ENCODE measurements at regions not wholly inside any gene's neighbourhood (a gene's known extent, or its start where the extent isn't known, plus 50 kb on each side); places are given as distances from the start of the nearest gene placed in this dataset.
"Not testable (repeated sequence)": the region's sequence is repeated elsewhere in the genome, so short reads cannot be mapped to it uniquely, and the experiment has no call there.

GRCh38 chr5:113705657-113706056 lies 192.2 kb downstream of the YTHDC2 start:
- TF ChIP-seq CTCF (IDR thresholded peaks at IDR 0.05; ENCODE audit: unreplicated experiment): no peak
- no peaks in the 10 kb centered on the region for H3K27me3 Mint-ChIP-seq (ENCODE audit: insufficient read depth, unreplicated experiment)
- no peaks in the 10 kb centered on the region for H3K9me3 Mint-ChIP-seq (ENCODE audit: unreplicated experiment)
- BruUV-seq (replicated peaks): no TSS peak
- H3K4me1 Mint-ChIP-seq (ENCODE audit: insufficient read depth, unreplicated experiment): no peaks in the 10 kb centered on the region
- H3K4me3 Mint-ChIP-seq (ENCODE audit: unreplicated experiment): no peak overlapping the region
- no peaks in the 10 kb centered on the region for H3K36me3 Mint-ChIP-seq (ENCODE audit: insufficient read depth, unreplicated experiment)
- POLR2A ChIA-PET: no interaction called here
- CTCF ChIA-PET: no interaction called here
- no peak for DNase-seq (ENCODE audit: unreplicated experiment)
- H3K27ac Mint-ChIP-seq (ENCODE audit: low read depth, unreplicated experiment): no peak overlapping the region
- intact Hi-C loops (cut with micrococcal nuclease): no loop called here

GRCh38 chr5:113713051-113713450 lies 199.6 kb downstream of the YTHDC2 start:
- H3K4me1 Mint-ChIP-seq (ENCODE audit: insufficient read depth, unreplicated experiment): no peaks in the 10 kb centered on the region
- H3K36me3 Mint-ChIP-seq (ENCODE audit: insufficient read depth, unreplicated experiment): no peaks in the 10 kb centered on the region
- ChIA-PET CTCF (no interaction called here), POLR2A (no interaction called here)
- no TSS peak for BruUV-seq (replicated peaks)
- H3K4me3 Mint-ChIP-seq (ENCODE audit: unreplicated experiment): no peak overlapping the region
- intact Hi-C loops (cut with micrococcal nuclease): no loop called here
- peaks cover 5% of the 10 kb centered on the region for H3K9me3 Mint-ChIP-seq (ENCODE audit: unreplicated experiment)
- DNase-seq (ENCODE audit: unreplicated experiment): no peak
- no peaks in the 10 kb centered on the region for H3K27me3 Mint-ChIP-seq (ENCODE audit: insufficient read depth, unreplicated experiment)
- H3K27ac Mint-ChIP-seq (ENCODE audit: low read depth, unreplicated experiment): no peak overlapping the region
- TF ChIP-seq CTCF (IDR thresholded peaks at IDR 0.05; ENCODE audit: unreplicated experiment): no peak

- CTCF ChIA-PET; H3K27ac Mint-ChIP-seq (ENCODE audit: low read depth, unreplicated experiment); H3K36me3 Mint-ChIP-seq (ENCODE audit: insufficient read depth, unreplicated experiment); H3K4me3 Mint-ChIP-seq (ENCODE audit: unreplicated experiment); H3K9me3 Mint-ChIP-seq (ENCODE audit: unreplicated experiment); intact Hi-C loops (cut with micrococcal nuclease); H3K4me1 Mint-ChIP-seq (ENCODE audit: insufficient read depth, unreplicated experiment); DNase-seq (ENCODE audit: unreplicated experiment); BruUV-seq (replicated peaks); POLR2A ChIA-PET: not testable (repeated sequence)
- H3K27me3 Mint-ChIP-seq (ENCODE audit: insufficient read depth, unreplicated experiment): peaks cover 28% of the 10 kb centered on the region
These were observed 202.4 kb downstream of the YTHDC2 start for GRCh38 chr5:113715921-113716320.

GRCh38 chr5:113719549-113719948 lies 206.1 kb downstream of the YTHDC2 start:
- Mint-ChIP-seq H3K9me3 (ENCODE audit: unreplicated experiment) (peaks cover 5% of the 10 kb centered on the region), H3K4me1 (ENCODE audit: insufficient read depth, unreplicated experiment) (no peaks in the 10 kb centered on the region), H3K36me3 (ENCODE audit: insufficient read depth, unreplicated experiment) (no peaks in the 10 kb centered on the region), H3K27me3 (ENCODE audit: insufficient read depth, unreplicated experiment) (peaks cover 32% of the 10 kb centered on the region), H3K27ac (ENCODE audit: low read depth, unreplicated experiment) (no peak overlapping the region), H3K4me3 (ENCODE audit: unreplicated experiment) (no peak overlapping the region)
- no peak for TF ChIP-seq CTCF (IDR thresholded peaks at IDR 0.05; ENCODE audit: unreplicated experiment)
- DNase-seq (ENCODE audit: unreplicated experiment): no peak
- POLR2A ChIA-PET: no interaction called here
- CTCF ChIA-PET: interaction anchor here (0.7 kb wide), 1 partner anchor 17 kb away, joined by 3 read pairs; no protein-coding TSS in a partner anchor
- intact Hi-C loops (cut with micrococcal nuclease): no loop called here
- BruUV-seq (replicated peaks): no TSS peak

- H3K9me3 Mint-ChIP-seq (ENCODE audit: unreplicated experiment): peaks cover 5% of the 10 kb centered on the region
- no peak overlapping the region for H3K27ac Mint-ChIP-seq (ENCODE audit: low read depth, unreplicated experiment)
- TF ChIP-seq CTCF (IDR thresholded peaks at IDR 0.05; ENCODE audit: unreplicated experiment): no peak
- no peak overlapping the region for H3K4me3 Mint-ChIP-seq (ENCODE audit: unreplicated experiment)
- H3K36me3 Mint-ChIP-seq (ENCODE audit: insufficient read depth, unreplicated experiment): no peaks in the 10 kb centered on the region
- intact Hi-C loops (cut with micrococcal nuclease): no loop called here
- BruUV-seq (replicated peaks): no TSS peak
- peaks cover 32% of the 10 kb centered on the region for H3K27me3 Mint-ChIP-seq (ENCODE audit: insufficient read depth, unreplicated experiment)
- no peak for DNase-seq (ENCODE audit: unreplicated experiment)
- no peaks in the 10 kb centered on the region for H3K4me1 Mint-ChIP-seq (ENCODE audit: insufficient read depth, unreplicated experiment)
- ChIA-PET POLR2A (no interaction called here), CTCF (interaction anchor here (0.6 kb wide), 1 partner anchor 1655 kb away, joined by 3 read pairs; no protein-coding TSS in a partner anchor)
These were observed 207.7 kb downstream of the YTHDC2 start for GRCh38 chr5:113721171-113721570.
